Pancreas (tissue), 10 donors: ENCODE measurements at regions not wholly inside any gene's neighbourhood (a gene's known extent, or its start where the extent isn't known, plus 50 kb on each side); places are given as distances from the start of the nearest gene placed in this dataset.

ENCODE experiments used
- ATAC-seq, 4 donors: fragments of 200-7000 bp; cut with Tn5 transposase; one replicate each; pipeline versions ENCODE4 v1.8.0 to v1.9.1; 2020; ENCODE audit warnings: mild to moderate bottlenecking in 4 of 4, moderate library complexity in 4 of 4
- DNase-seq, 6 donors: peaks; one replicate each; pipeline ENCODE4 v3.0.0-alpha.2; 2020
- FAIRE-seq: peaks from 2 replicates; lab custom pipeline; 2012; peaks lifted over from hg19 to GRCh38; lab: Jason Lieb, UNC
- H3K27ac ChIP-seq, 4 donors: fragments of 200-600 bp; sonication (generic); 1 replicate in 3 of 4; 2 replicates in 1 of 4; pipeline versions ENCODE4 v1.5.0 to v1.8.0; 2020
- H3K27me3 ChIP-seq, 4 donors: fragments of 200-600 bp; one replicate each; pipeline ENCODE4 v1.8.0; 2021
- H3K36me3 ChIP-seq, 3 donors: fragments of 200-600 bp; sonication (generic) in 1 of 3; one replicate each; pipeline versions ENCODE4 v1.5.0 to v1.8.0; 2020 to 2021
- H3K4me1 ChIP-seq, 3 donors: fragments of 200-600 bp; one replicate each; pipeline ENCODE4 v1.8.0; 2021
- H3K4me3 ChIP-seq, 4 donors: fragments of 200-600 bp; sonication (generic) in 2 of 4; one replicate each; pipeline versions ENCODE4 v1.5.0 to v1.8.0; 2020 to 2021
- H3K9me3 ChIP-seq, 4 donors: fragments of 200-600 bp; one replicate each; pipeline ENCODE4 v1.8.0; 2021
- CTCF ChIP-seq, 4 donors: fragments of 200-600 bp; sonication (generic) in 3 of 4; IDR thresholded peaks; one replicate each; pipeline versions ENCODE4 v1.5.0 to v1.8.0; 2021; ENCODE audit warnings: antibody characterized with exemption in 4 of 4
- WGBS, 2 donors: extraction: QIAGEN DNeasy Blood & Tissue Kit; methylation state at CpG; one replicate each; pipeline ENCODE4 v1.1.7; 2013; 5-methylcytosine and 5-hydroxymethylcytosine counted together
- intact Hi-C, 3 donors: fragments of 100-400 bp; cut with DNase I; formaldehyde crosslinking; loops; one replicate each; pipeline versions ENCODE4 v1.11.1 to v1.14.2; 2022
- donor health status: healthy with polysubstance abuse.
- donor health status: DM: no; HTN: no; CAD: no; lungs with moderate emphysema.
- donor health status: DM: no; HTN: no; CAD: no.
- donor health status: control.
- donor health status: control.
- donor health status: Bipolar disorder and iron deficiency.
- donor health status: DM: yes; HTN: yes; CAD: no.
- donor health status: DM: no; HTN: no; CAD: no.
- donor health status: DM: no; HTN: no; CAD: no.
- donor health status: DM: yes; HTN: yes; CAD: no.

- no peak for TF ChIP-seq CTCF (IDR thresholded peaks at IDR 0.05)
- Histone ChIP-seq H3K27ac (no peak overlapping the region), H3K9me3 (no peaks in the 10 kb centered on the region), H3K4me3 (no peak overlapping the region), H3K4me1 (no peaks in the 10 kb centered on the region), H3K36me3 (no peaks in the 10 kb centered on the region), H3K27me3 (peaks cover 0 to 22% (median 0%) of the 10 kb centered on the region in 4 donors)
- DNase-seq: no peak
- ATAC-seq: no peak
- intact Hi-C loops: no loop called here
- no peak for FAIRE-seq
- 70 to 82% methylated on average over 3 of the region's 3 CpGs for WGBS, 2 donors
Observed at GRCh38 chrX:18002791-18003190, 141.7 kb upstream of the RAI2 start.

- no peak for TF ChIP-seq CTCF (IDR thresholded peaks at IDR 0.05)
- no peak overlapping the region for H3K4me3 ChIP-seq
- no peak for ATAC-seq
- H3K27ac ChIP-seq: no peak overlapping the region
- no peaks in the 10 kb centered on the region for H3K36me3 ChIP-seq
- intact Hi-C loops: no loop called here
- H3K9me3 ChIP-seq: no peaks in the 10 kb centered on the region
- WGBS, 2 donors: 68 to 72% methylated on average over 2 of the region's 2 CpGs
- H3K27me3 ChIP-seq: peaks cover 0 to 11% (median 0%) of the 10 kb centered on the region in 4 donors
- H3K4me1 ChIP-seq: no peaks in the 10 kb centered on the region
- no peak for FAIRE-seq
- DNase-seq: no peak
Observed at GRCh38 chrX:17994429-17994828, 133.3 kb upstream of the RAI2 start.

- ATAC-seq: no peak
- Histone ChIP-seq H3K4me1 (no peaks in the 10 kb centered on the region), H3K9me3 (no peaks in the 10 kb centered on the region), H3K27me3 (peaks cover 0 to 5% (median 0%) of the 10 kb centered on the region in 4 donors), H3K4me3 (no peak overlapping the region), H3K36me3 (no peaks in the 10 kb centered on the region), H3K27ac (no peak overlapping the region)
- intact Hi-C loops: no loop called here
- no peak for TF ChIP-seq CTCF (IDR thresholded peaks at IDR 0.05)
- no peak for FAIRE-seq
- WGBS, 2 donors: 82 to 93% methylated on average over 3 of the region's 3 CpGs
- DNase-seq: no peak
Observed at GRCh38 chrX:17993062-17993461, 132.0 kb upstream of the RAI2 start.

DNA sequence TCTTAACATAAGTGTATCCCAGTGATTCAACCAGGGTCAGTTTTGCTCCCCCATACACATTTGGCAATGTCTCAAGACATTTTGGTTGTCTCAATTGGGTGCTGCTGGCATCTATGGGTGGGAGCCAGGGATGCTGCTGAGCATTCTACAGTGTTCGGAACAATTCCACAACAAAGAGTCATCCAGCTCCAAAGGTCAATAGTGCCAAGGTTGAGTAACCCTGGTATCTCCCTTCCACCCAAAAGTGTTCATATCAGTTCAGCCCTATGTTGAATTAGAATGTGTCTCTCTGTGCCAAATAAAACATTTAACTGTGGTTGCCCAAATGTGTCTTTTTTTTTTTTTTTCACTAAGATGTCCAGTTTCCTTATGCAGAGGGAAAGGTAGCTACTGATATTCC lies 129.4 kb upstream of the RAI2 start:
- Histone ChIP-seq H3K4me1 (no peaks in the 10 kb centered on the region), H3K27me3 (no peaks in the 10 kb centered on the region), H3K36me3 (no peaks in the 10 kb centered on the region), H3K9me3 (no peaks in the 10 kb centered on the region), H3K27ac (no peak overlapping the region), H3K4me3 (no peak overlapping the region)
- FAIRE-seq: no peak
- TF ChIP-seq CTCF (IDR thresholded peaks at IDR 0.05): no peak
- no peak for DNase-seq
- ATAC-seq: peak in 2 of 4 donors; percentile 46 to 53
- WGBS, 2 donors: 50 to 53% methylated on average over 1 of the region's 1 CpG
- intact Hi-C loops: no loop called here

DNA sequence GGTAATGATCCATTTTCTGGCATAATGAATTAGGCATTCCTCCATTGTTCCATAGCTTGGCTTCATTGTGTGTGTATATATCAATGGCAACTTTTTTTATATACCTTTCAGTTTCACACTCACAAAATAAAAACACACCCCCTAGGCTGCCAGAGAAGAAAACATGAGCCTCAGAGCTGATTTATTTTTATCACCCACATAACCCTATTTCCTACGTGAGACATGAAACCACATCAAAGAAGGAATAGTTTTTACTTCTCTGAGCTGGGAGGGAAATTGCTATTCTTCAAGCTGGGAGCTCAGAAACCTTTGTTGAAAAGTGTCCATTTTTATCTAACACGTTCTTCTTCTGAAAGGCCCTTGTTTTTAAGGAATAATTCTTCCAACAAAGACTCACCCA lies 126.7 kb upstream of the RAI2 start:
- Histone ChIP-seq H3K27me3 (no peaks in the 10 kb centered on the region), H3K9me3 (no peaks in the 10 kb centered on the region), H3K4me1 (no peaks in the 10 kb centered on the region), H3K27ac (no peak overlapping the region), H3K36me3 (no peaks in the 10 kb centered on the region), H3K4me3 (no peak overlapping the region)
- DNase-seq (no peak), ATAC-seq (no peak), FAIRE-seq (no peak)
- intact Hi-C loops: no loop called here
- 28 to 44% methylated on average over 2 of the region's 2 CpGs for WGBS, 2 donors
- TF ChIP-seq CTCF (IDR thresholded peaks at IDR 0.05): no peak
